ENCODE measurements at regions not wholly inside any gene's neighbourhood (a gene's known extent, or its start where the extent isn't known, plus 50 kb on each side); places are given as distances from the start of the nearest gene placed in this dataset.

GRCh38 chr18:7436166-7436565 lies 130.9 kb upstream of the PTPRM start:
- TF ChIP-seq CTCF (IDR thresholded peaks at IDR 0.05 in 2 of 3, conservative IDR thresholded peaks at IDR 0.05 in 1 of 3; ENCODE audit: borderline replicate concordance in 1 of 3, insufficient read depth in 1 of 3, low read depth in 2 of 3, low read length in 2 of 3), result no peak
- no peak for TF ChIP-seq POLR2A (IDR thresholded peaks at IDR 0.05; ENCODE audit: borderline replicate concordance, extremely low read depth, insufficient read depth, insufficient read length)

Data from HCT116 (cell line).